ENCODE measurements at regions not wholly inside any gene's neighbourhood (a gene's known extent, or its start where the extent isn't known, plus 50 kb on each side); places are given as distances from the start of the nearest gene placed in this dataset.
A peak's percentile ranks its signal among the peaks of the same experiment; 100 is the strongest.
"Not testable (repeated sequence)": the region's sequence is repeated elsewhere in the genome, so short reads cannot be mapped to it uniquely, and the experiment has no call there.

DNA sequence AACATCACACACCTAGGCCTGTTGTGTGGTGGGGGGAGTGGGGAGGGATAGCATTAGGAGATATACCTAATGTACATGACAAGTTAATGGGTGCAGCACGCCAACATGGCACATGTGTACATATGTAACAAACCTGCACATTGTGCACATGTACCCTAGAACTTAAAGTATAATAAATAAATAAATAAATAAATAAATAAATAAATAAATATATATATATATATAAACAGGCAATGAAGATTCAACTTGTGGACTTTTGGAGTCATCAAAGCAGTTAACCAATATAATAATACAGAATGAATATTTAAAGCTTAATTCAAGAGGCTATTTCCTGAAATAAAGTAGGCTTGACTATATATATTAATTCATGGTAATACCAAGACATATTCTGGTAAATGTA is 167.0 kb downstream of the FOXD2 start:
- not testable (repeated sequence) for DNase-seq

DNA sequence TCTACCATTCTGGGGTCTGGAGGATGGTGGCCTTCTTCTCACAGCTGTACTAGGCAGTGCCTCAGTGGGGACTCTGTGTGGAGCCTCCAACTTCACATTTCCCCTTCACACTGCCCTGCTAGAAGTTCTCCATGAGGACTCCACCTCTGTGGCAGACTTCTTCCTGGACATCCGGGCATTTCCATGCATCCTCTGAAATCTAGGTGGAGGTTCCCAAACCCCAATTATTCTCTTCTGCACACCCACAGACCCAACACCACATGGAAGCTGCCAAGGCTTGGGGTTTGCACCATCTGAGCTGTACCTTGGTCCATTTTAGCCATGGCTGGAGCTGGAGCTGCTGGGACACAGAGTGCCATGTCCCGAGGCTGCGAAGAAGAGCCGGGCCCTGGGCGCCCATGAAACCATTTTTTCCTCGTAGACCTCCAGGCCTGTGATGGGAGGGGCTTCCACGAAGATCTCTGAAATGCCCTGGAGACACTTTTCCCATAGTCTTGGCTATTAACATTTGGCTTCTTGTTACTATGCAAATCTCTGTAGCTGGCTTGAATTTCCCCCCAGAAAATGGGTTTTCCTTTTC is 170.5 kb downstream of the FOXD2 start:
- DNase-seq: no peak

DNA sequence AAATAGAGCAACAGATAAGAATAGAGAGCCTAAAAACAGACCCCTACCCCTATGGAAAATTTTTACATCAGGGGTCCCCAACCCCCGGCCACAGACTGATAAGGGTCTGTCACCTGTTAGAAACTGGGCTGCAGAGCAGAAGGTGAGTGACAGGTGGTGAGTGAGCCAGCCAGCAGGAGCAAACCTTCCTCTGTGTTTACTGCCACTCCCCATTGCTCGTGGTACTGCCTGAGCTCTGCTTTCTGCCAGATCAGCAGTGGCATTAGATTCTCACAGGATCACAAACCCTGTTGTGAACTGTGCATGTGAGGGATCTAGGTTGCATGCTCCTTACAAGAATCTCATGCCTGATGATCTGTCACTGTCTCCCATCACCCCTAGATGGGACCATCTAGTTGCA is 174.1 kb downstream of the FOXD2 start:
- DNase-seq: no peak

DNA sequence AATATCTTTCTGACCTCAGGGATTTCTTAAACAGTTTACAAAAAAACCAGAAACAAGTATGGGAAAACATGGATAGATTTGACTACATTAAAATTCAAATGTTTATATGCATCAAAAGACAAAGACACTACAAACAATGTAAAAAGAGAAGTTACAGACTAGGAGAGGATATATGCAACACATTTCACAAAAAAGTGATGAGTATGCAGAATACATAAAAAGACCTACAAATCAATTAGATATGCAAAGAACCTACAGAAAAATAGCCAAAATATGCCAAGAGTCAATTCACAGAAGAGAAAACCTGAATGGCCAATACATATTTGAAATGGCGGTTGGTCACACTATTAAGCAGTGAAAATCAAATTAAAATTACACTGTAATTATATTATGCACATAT is 175.0 kb downstream of the FOXD2 start:
- no peak for DNase-seq

DNA sequence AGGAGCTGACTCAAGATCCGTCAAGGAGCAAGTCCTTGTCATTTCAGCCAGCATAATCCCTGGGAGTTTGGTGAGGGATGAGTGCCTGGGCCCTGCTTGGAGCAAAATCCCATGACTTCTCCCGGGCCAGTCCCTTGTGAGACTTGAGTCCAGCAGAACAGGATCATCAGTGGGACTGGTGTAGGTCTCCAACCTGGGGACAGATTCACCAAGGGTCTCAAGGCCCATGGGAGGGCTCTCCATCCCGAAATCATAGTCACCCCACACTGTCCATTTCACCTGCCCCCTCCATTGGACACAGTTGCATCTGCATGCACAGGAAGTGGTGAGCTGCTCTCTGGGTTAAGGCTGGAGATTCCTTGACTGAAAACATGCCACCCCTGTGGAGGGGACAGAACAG is 178.2 kb downstream of the FOXD2 start:
- no peak for DNase-seq

DNA sequence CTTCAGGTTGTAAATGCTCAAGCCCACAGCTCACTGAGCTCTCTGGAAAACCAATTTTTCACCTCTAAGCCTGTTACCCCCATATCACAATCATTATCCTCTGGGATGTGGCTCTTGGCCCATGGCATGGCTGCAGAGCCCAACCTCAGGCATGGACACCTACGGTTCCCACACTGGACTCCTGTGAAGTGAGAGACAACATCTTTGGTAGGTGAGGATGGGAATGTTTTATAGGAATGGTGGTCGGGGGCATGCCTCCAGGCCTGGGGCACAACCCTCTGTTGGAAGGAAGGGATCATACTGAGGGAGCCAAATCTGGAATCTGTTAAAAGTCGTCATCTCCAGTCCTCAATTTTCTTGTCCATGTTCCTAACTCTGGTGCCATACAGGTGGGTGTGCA is 179.1 kb downstream of the FOXD2 start:
- no peak for DNase-seq

DNA sequence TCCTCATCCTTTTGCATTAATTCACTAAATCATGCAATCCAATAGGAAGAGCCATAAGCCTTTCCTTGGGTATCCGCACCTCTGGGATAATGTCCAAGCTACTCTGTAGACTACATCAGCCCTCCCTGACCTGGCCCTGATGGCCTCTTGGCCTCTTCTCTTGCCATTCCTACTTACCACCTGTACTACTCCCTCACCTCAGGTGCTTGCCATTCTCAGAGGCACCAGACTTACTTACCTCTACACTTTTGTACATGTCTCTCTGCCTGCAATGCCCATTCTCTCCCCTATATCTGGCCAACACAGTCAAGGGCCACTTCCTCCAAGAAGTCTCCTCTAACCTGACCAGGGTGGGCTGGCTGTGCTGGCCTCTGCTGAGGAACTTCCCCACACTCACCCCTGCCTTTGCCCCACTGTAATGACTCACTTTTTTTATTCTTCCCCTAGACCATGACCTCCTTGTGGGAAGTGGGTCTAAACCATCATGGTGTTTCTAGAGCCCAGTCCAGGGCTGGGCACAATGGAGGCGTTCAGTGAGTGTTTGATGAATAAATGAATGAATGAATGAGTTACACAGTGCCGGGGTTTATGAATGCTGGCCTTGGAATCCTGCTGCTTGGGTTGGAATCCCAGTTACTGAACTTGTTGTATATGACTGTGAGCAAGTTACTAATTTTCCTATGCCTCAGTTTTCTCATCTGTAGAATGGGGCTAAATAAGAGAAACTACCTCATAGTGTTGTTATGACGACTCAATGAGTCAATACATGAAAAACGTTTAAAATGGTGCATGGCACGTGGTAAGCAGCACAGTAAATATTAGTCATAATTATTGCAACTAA is 179.8 kb downstream of the FOXD2 start:
- DNase-seq: peak; percentile 62

DNA sequence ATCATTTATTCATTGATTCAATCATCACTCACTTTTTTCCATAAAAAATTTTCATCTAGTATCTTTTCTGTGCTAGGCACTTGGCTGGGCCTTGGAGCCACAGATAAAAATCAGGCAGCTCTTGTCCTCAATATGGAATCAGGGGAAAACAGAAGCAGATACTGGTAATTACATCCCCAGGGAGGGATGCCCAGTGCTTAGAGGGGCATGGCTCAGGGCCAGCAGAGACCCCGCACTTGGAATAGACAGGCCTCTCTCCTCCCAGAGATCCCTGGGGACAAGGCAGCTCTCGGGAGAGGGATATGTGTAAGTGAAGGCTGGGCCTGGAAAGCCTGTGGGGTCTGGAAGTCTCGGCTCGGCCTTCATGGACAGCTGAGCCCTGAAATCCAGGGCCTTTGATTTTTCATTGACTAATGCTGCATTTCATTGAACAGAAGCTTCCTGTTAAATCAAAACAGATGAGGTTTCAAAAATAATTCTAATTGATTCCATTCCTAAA is 180.4 kb downstream of the FOXD2 start:
- no peak for DNase-seq

DNA sequence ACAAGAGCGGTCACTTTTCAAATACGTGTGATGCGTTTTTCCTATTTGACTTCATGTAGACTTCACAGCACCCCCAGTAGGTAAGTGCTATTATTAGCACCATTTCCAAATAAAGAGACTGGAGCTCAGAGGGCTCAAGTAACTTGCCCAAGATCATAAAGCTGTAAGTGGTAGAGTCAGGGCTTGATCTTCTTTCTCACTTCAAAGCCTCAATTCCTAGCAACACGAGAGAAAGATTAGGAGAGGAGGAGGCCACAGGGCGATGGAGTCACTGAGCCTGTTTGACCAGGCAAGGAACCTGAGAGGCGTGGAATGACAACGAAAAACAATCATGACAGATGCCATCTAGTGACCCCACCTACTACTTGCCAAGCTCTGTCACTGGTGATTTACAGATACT is 181.0 kb downstream of the FOXD2 start:
- no peak for DNase-seq

DNA sequence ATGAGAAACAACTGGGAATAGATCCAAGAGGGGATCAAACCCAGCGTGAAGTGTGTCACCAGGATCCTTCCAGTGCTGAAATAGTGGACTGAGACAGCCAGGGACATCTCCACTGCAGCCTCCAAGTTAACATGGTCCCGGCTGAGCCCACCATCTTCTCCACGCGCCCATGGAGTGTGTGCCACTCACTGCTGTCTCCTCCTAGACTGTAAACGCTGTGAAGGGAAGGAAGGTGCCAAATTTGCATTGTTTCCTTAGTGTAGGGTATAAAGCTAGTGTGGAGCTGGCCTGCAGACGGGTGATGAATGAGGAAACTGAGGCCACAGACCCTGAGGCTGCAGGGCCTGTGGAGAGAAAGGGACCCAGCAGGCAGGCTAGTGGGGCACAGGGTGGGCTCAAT is 183.6 kb downstream of the FOXD2 start:
- DNase-seq: no peak

DNA sequence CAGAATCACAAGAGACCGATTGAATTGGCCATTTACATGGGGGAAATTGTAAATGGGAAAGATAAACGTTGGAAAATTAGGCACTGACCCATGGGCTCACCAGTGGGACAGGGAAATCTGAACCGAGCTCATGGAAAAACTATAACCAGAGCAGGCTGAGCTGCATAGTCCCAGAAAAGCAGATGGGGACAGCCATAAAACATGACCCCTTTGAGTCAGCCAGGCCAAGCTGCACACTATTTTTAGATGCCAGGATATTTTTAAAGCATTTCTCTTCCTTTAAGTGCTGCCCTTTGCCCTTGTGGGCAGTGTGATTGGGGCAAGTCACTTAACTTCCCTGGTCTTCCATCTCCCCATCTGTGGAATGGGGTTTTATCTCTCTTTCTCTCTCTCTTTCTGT is 184.1 kb downstream of the FOXD2 start:
- no peak for DNase-seq

DNA sequence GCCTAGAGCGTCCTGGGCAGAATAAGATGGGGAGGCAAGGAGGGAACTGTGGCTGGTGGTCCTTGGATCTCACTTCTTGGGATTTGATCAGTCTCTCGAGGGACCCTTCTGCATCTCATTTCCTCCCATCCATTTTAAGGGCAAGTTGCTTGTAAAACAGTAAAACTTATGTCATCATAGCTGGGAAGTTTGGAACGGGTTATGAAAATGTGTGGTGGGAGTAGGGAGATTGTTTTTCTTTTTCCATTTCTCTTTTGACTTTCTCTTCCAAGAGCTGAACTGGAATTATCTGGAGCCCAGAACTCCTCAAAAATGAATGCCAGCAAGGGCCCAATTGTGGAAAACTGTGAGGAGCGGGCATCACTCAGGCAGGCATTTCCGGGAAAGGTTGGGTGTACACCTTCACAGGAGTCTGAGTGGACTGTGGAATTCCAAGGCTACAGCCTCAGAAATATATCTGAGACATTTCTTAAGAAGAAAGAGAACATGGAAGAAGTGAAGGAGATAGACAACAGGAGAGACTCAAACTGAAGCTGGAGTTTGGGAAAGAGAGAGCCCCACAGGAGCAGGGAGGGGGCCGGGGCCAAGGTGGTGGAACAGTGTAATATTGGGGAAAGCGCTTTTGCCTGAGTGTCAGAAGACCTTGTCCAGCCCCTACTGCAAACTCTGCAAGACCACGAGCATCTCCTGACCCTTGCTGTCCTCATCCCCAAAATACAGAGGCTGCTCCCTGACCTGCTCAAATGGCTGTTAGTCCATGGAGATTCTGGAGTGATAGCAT is 185.1 kb downstream of the FOXD2 start:
- no peak for DNase-seq

DNA sequence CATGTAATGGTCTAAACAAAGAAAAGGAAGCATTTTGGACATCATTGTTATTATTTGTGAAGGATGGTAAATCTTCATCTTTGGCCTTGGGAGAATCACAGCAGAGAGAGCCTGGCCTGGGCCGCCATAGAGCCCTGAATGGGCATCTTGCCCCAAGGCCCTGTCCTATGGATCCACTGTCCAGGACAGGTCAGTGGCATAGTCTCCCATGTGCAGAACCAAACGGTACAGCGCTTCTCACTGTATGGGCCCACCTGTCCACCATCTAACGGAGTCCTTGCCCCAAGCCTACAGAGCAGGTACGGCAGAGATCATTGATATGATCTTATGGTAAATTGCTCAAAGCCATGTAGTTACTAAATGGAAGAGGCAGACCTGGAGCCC is 185.7 kb downstream of the FOXD2 start:
- DNase-seq: no peak

DNA sequence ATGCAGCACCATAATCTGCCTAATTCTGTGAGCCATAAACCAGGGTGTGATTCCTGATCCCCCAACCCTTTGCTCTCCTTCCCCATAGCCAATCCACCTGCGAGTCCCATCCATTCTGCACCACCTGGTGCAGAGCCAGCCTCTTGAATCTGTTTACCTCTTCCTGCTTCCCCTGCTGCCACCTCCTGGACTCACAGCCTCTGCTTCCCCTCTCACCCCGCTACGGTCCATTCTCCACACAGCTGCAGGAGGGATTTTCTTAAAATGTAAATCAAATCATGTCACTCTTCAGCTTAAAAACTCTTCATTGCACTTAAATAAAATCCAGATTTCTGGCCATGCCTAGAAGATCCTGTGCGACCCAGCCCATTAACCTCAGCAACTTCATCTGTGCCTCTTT is 186.7 kb downstream of the FOXD2 start:
- DNase-seq: no peak

DNA sequence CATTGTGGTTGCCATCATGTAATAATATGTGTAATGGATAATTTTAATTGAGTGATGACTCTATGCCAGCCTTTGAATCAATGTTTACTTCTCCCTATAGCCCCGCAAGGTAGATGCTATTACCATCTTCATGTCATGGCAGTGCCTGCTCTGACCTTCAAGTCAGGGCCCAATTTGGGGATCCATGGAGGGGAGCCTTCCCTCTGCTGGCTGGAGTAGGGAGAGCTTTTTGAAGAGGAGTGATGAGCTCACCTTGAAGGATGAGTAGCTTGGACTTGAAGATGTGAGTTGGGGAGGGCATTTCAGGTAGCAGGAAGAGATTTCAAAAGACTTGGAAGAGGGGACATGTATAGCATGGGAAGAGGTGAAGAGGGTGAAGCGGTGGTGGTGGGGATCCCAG is 189.2 kb downstream of the FOXD2 start:
- DNase-seq: no peak

DNA sequence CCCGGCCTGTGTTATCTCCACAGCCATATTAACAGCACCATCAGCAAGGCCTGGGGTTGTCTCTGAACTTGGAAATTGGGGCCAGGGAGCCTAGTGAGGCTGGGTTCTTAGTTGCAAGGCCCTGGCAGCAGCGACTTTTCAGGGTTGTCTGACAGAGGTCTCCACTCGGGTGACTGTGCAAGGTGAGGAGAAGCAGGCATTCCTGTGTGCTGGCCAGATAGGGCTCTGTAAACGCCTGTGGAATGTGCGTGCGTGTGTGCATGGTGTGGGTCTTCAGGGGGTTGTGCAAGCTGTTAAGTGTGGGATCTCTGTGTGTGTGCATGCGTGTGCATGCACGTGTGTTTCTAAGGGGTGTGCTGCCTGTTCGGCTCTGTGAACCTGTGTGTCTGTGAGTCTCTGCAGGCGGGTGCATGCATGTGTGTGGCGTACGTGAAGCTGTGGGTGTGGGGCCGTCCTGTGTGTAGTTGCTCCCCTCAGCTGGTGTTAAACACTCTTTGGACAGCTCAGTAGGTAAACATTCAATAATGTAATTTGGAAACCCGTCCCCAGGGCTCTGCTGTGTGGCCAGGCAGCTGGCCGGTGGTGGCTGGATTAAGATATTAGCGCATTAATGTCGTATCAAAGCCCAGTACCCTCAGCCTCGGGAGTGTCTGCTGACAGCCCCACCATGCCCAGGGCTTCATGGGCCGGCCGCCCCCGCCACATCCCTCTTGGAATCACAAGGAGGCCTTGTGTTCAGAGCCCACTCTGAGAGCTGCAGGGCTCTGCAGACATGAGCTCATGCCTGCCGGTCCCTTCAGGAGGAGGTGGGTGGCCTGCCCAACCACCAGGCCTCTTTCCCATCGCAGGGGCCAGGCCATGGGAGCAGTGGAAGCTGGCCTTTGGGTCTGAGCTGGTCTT is 189.9 kb downstream of the FOXD2 start:
- no peak for DNase-seq

DNA sequence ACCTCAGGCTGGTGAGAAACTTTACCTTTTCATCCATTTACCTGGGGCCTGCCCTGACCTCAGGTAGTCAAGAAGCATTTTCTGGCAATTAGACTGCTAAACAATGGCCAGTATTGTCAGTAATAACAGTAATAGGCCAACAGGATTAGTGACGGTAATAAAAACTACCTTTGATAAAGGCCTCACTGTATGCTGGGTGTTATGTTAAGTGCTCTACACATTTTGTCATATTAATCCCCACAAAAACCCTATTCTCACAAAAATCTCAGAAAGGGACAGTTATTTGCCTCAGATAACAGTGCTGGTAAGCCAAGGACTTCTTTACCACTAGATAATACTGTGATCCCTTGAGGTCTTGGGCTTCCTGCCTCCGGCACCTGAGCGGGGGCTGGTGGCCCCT is 191.4 kb downstream of the FOXD2 start:
- no peak for DNase-seq

DNA sequence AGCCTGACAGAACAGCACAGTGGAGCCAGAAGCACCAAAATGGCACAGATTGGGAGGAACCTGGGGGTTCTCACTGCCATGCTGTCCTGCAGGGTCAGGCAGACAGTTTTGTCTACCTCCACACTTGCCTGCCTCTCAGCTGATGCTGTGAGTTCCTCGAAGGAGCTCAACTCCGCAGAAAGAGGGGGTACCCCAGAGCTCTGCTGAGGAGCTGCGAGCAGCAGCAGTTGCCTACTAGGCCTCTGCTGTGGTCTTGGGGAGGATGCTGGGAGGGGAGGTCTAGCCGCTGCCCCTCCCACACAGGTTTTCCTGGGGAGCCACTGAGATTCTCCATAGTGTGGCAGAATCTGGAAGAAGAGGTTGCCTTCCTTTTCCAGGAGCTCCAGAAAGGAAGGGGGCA is 192.5 kb downstream of the FOXD2 start:
- DNase-seq: no peak

DNA sequence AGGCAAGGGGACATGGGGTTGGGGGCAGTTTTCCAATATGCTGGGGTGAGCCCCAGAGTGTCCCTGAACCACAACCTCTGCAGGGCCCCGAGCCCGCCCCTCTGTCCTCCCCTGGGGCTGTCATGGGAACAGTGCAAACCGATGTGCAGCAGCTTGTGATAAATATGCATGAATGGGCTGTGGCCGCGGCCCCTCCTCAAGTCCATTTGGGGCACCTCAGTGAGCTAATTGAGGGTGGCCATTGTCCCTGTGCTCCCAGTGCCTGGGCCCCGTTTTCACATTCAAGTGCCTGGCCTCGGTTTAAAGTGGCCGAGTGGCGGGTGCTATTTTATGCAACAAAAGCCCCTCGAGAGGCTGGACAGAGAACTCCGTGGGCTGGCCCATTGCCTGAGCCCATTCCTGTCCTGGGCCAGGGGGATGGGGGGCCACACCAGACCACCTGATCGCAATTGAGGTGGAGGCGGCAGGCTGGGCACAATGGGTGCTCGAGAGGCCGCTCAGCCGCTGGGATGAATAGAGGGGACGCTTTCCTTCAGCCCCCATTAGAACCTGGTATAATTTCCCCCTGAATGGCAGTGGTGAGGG is 193.7 kb downstream of the FOXD2 start:
- DNase-seq: no peak

DNA sequence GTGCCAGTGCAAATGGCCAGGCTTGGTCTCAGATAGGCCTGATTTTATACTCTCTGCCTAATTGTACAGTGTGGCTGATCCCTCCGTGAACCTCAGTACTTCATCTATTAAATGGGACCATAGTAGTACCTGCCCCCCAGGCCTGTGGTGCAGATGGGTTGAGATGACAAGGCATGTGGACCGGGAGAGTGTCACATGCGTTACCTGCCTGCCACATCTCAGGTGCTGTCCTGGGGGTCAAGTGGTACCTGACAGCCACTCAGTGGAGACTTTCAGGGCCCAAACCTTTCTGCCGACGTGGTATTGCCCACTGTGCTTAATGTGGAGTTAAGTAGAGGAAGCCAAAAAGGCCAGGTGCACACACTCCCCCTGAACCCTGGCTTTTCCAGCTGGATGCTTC is 197.3 kb downstream of the FOXD2 start:
- DNase-seq: no peak

DNA sequence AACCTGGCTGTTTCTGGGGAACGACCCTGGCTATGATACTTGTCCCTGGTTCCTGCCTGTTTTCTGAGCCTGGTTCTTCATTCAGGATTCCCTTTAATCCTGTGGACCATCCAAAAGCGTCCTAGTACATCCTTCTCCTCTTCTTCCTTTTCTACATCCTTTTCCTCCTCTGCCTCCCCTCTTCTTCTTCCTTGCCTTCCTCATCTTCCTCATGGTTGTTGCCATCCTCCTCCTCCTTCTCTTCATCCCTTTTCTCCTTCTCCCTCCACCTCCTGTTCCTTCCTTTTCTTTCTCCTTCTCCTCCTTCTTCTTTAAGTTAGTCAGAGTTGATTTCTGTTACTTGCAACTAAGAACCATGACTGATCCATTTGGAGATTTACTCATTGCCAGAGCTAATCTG is 197.8 kb downstream of the FOXD2 start:
- no peak for DNase-seq

DNA sequence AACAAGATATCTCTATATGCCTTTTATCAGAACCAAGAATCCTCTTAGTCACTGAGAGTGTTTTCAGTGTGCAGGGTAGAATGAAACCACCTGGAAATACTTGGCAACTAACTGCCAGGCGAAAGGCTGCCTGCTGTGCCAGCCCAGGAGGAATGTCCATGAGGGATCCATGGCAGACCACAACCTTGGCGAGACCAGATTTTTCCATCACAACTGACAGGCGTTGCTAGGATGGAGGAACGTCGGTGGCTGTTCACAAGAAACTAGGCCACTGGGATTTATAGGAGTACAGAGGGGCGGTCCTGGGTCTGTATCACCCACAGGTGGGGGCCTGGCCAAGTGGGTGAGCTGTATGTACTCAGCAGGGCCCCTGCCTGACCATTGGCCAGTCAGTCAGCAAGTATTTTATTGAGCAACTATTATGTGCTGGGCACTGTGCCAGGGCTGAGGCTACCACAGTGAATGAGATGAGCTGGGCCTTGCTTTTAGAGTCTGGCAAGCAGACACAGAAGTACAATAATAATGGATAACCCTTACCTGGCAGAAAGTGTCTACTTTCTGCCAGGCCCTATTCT is 199.4 kb downstream of the FOXD2 start:
- DNase-seq: no peak
